ENCODE measurements at regions not wholly inside any gene's neighbourhood (a gene's known extent, or its start where the extent isn't known, plus 50 kb on each side); places are given as distances from the start of the nearest gene placed in this dataset.

DNA sequence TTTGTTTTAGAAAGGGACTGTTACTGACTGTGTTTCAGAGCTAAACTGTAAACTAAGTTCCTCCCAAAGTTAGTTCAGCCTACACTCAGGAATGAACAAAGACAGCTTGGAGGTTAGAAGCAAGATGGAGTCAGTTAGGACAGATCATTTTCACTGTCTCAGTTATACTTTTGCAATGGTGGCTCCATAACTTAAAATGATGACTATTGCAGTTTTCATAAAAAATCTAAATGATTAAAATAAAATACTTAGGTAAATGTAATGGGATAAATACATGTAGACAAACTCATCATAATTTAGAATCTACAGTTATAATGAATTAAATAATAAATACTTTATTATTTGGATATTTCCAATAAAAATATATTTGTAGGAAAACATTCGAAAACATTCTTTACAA, 590.6 kb downstream of the EPHA7 start:
- no peak overlapping the region for H3K4me3 Mint-ChIP-seq
- no peak overlapping the region for H3K14ac ChIP-seq (ENCODE audit: insufficient read depth, low read length)
- H3T11ph ChIP-seq (ENCODE audit: low read length) = no peak overlapping the region
- H3K18ac ChIP-seq (ENCODE audit: insufficient read length, low read depth, low read length) = no peak overlapping the region
- peaks cover 0 to 5% (median 0%) of the 10 kb centered on the region in 3 experiments; a peak in 2 of 7 replicates for H3K36me3 Mint-ChIP-seq (ENCODE audit: insufficient read depth in 1 of 3, low read depth in 3 of 3)
- H3K23me2 ChIP-seq (ENCODE audit: insufficient read length, low read depth, low read length, poor library complexity, severe bottlenecking) = no peaks in the 10 kb centered on the region
- no peak overlapping the region for H3K4ac ChIP-seq (ENCODE audit: low read depth, low read length)
- no peak overlapping the region for H2BK12ac ChIP-seq (ENCODE audit: insufficient read length, low read depth, low read length)
- no peak overlapping the region for H3K9ac ChIP-seq (ENCODE audit: extremely low read depth, insufficient read length, low read length)
- no peak overlapping the region for H4K5ac ChIP-seq (ENCODE audit: insufficient read length, low read depth, low read length)
- H3K4me1 Mint-ChIP-seq = peaks cover 8% of the 10 kb centered on the region in 2 experiments
- H3K27me3 Mint-ChIP-seq (ENCODE audit: low read depth) = no peaks in the 10 kb centered on the region
- TF ChIP-seq, protein P1, sequence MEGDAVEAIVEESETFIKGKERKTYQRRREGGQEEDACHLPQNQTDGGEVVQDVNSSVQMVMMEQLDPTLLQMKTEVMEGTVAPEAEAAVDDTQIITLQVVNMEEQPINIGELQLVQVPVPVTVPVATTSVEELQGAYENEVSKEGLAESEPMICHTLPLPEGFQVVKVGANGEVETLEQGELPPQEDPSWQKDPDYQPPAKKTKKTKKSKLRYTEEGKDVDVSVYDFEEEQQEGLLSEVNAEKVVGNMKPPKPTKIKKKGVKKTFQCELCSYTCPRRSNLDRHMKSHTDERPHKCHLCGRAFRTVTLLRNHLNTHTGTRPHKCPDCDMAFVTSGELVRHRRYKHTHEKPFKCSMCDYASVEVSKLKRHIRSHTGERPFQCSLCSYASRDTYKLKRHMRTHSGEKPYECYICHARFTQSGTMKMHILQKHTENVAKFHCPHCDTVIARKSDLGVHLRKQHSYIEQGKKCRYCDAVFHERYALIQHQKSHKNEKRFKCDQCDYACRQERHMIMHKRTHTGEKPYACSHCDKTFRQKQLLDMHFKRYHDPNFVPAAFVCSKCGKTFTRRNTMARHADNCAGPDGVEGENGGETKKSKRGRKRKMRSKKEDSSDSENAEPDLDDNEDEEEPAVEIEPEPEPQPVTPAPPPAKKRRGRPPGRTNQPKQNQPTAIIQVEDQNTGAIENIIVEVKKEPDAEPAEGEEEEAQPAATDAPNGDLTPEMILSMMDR (conservative IDR thresholded peaks at IDR 0.05) = no peak
- DNase-seq = no peak
- no peaks in the 10 kb centered on the region for H3K27me3 ChIP-seq (ENCODE audit: insufficient read depth, low read length)
- no peak overlapping the region for H2BK120ac ChIP-seq (ENCODE audit: low read depth, low read length, poor library complexity, severe bottlenecking)
- H3K9me3 Mint-ChIP-seq = peaks cover 0 to 5% of the 10 kb centered on the region in 2 experiments; a peak in 2 of 5 replicates
- H3K27ac Mint-ChIP-seq = no peak overlapping the region
- H3K79me1 ChIP-seq (ENCODE audit: insufficient read depth, low read depth, low read length, poor library complexity, severe bottlenecking) = no peaks in the 10 kb centered on the region
- H4K91ac ChIP-seq (ENCODE audit: insufficient read length, low read depth, low read length) = no peak overlapping the region
- H3K56ac ChIP-seq (ENCODE audit: insufficient read length, low read depth, low read length) = no peak overlapping the region
- no peaks in the 10 kb centered on the region for H3K79me2 ChIP-seq (ENCODE audit: insufficient read depth, low read length)
- no peak overlapping the region for H2BK15ac ChIP-seq (ENCODE audit: low read depth, low read length)
- no peaks in the 10 kb centered on the region for H4K20me1 ChIP-seq (ENCODE audit: control insufficient read depth, insufficient read depth, insufficient read length)
- no CpG with 5 or more reads among the region's 1 CpG for WGBS (ENCODE audit: extremely low coverage, insufficient read length, low lambda C conversion rate)
- no peak overlapping the region for H2AFZ ChIP-seq (ENCODE audit: low read length)
- no peaks in the 10 kb centered on the region for H3K4me1 ChIP-seq (ENCODE audit: insufficient read depth, low read length)
- no peaks in the 10 kb centered on the region for H3K9me3 ChIP-seq (ENCODE audit: control insufficient read depth, low read depth, low read length)
- H3K4me2 ChIP-seq (ENCODE audit: insufficient read depth, insufficient read length, low read length) = no peak overlapping the region
- no peak overlapping the region for H3K23ac ChIP-seq (ENCODE audit: insufficient read length, low read depth, low read length)
- H2BK20ac ChIP-seq (ENCODE audit: low read depth, low read length, poor library complexity, severe bottlenecking) = no peak overlapping the region
- no peak overlapping the region for H2AK5ac ChIP-seq (ENCODE audit: insufficient read length, low read length)
- no peak overlapping the region for H3K27ac ChIP-seq (ENCODE audit: insufficient read length, low read depth, low read length)
- H2BK5ac ChIP-seq (ENCODE audit: insufficient read length, low read length) = no peak overlapping the region
- H4K8ac ChIP-seq (replicated peaks; ENCODE audit: insufficient read length, low read depth, low read length) = no peak overlapping the region

All from H9 (cell line).